ENCODE measurements at regions not wholly inside any gene's neighbourhood (a gene's known extent, or its start where the extent isn't known, plus 50 kb on each side); places are given as distances from the start of the nearest gene placed in this dataset.

DNA sequence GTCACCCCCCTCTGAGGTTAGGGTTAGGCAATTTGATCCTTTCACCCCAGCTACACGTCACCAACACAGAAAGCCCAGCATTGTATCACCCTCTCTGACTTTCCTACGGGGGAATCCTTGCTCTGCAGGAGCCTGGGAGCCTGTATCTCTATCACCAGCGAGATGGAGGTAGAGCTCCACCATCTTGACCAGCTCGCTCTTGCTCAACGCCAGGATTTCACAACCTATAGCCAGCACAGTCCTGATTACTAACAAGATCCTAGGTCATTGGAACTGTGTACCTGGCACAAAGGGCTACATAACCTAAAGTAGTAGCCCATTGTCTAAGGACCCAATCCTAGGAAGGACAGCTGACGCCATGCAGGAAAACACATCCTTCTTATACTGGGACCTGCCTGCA lies 66.1 kb downstream of the DMRTA2 start:
- no peak for TF ChIP-seq EZH2 (IDR thresholded peaks at IDR 0.05; ENCODE audit: insufficient read depth, poor library complexity, severe bottlenecking)
- TF ChIP-seq EZH2phosphoT487 (IDR thresholded peaks at IDR 0.05; ENCODE audit: insufficient read depth, low read depth), result no peak

All from GM23248 (cell line).